GM19452 (cell line): ENCODE measurements at regions not wholly inside any gene's neighbourhood (a gene's known extent, or its start where the extent isn't known, plus 50 kb on each side); places are given as distances from the start of the nearest gene placed in this dataset.
"Not testable (repeated sequence)": the region's sequence is repeated elsewhere in the genome, so short reads cannot be mapped to it uniquely, and the experiment has no call there.

Experiments used
- ATAC-seq: cut with Tn5 transposase; IDR thresholded peaks from one replicate; pipeline ENCODE4 v1.9.1; 2021; ENCODE audit not compliant: unreplicated experiment

GRCh38 chr13:53266757-53267156, 238.1 kb downstream of the OLFM4 start:
- ATAC-seq = no peak

- ATAC-seq = no peak
Observed at GRCh38 chr13:53269634-53270033, 241.0 kb downstream of the OLFM4 start.

DNA sequence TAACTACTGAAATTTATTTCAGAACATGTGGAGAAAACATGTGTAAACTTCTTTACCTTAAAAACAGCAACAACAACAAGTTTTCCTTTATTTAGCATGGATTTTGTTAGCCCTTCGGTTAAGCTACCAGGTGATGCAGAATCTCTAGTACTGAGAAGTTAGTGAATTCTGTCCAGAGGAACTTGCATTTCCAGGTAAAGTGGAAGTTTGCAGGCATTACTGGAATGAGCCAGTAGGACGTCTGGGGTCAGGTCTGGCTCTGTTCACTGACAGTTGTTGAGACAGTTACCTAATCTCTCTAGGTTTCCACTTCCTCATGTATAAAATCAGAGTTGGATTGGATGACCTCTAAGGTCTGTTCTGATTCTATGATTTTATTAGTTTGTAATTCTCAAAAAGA, 244.3 kb downstream of the OLFM4 start:
- ATAC-seq = no peak

DNA sequence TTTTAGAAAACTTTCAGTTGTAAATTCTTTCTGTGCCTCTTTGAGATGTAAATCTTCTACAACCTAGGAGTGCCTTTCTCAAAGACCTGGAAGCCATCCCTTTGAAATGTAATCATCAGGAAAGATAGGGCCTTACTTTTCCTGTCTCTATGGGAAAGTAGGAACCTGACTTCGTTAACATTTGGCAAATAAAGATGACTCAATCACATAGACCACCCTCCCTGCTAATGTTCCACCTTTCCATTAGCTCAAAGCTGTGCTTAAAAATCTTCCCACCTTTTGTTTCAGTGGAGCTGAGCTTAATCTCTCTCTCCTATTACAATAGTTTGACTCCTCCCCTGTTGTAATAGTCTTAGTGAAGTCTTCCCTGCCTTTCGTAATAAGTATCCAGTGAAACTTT, 247.7 kb downstream of the OLFM4 start:
- no peak for ATAC-seq

DNA sequence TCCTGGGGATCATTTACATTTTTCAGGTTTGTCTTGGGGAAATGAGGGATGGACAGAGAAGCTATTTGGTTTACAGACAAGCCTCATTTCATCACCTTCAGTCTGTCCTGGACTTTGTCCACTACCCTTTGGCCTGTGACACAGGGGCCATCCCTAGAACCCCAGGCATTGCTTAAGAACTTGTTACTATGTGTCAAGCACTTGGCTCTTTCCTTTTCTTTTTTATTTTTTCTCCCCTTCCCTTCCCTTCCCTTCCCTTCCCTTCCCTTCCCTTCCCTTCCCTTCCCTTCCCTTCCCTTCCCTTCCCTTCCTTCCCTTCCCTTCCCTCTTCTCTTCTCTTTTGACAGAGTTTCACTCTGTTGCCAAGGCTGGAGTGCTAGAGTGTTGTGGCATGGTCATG, 253.1 kb downstream of the OLFM4 start:
- ATAC-seq = no peak

DNA sequence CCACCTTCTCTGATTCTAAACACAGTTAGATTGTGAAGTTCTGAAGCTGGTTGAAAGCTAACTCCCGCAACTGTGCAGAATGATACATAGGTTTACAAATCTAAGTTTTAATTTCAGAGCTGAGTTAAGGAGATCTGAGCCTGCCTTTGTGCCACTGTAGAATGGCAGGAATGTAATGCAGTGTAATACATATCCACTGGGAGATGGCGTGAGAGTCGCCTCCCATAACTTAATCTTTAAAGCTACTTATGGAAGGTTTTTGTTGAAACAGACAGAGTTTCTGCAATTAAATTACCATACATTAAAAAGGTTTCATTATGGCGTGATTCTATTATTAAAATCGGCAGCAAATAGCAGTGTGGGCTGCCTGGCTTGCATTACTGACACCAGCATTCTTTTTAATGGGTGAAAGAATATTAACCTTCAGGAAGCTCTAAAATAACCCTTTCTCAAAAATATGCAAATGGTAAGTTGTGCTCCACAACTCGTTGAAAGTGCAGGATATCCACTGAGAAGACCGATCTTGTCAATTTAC, 257.4 kb downstream of the OLFM4 start:
- no peak for ATAC-seq

- ATAC-seq = no peak
Observed at GRCh38 chr13:53298396-53298795, 269.8 kb downstream of the OLFM4 start.

- no peak for ATAC-seq
Observed at GRCh38 chr13:53301449-53301848, 272.8 kb downstream of the OLFM4 start.

- not testable (repeated sequence) for ATAC-seq
Observed at GRCh38 chr13:53305419-53305818, 276.8 kb downstream of the OLFM4 start.

DNA sequence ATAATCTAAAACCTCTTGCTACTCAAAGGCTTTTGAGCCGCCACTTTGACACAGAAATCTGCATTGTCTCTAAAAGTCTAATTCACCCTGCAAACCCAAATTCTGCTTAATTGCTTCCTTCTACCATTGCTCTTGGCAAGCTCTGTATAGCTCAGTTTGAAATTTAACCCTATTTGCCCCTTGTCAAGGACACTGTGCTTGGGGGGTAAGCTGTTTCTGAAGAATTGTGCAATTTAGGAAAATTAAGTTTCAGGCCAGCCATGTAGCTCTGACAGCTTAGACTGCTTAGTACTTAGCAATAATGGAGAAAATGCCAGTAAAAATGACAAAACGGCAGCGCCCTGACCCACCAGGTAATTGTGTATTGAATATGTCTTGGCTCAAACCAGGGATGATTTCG, 282.2 kb downstream of the OLFM4 start:
- no peak for ATAC-seq

- no peak for ATAC-seq
Observed at GRCh38 chr13:53311561-53311960, 282.9 kb downstream of the OLFM4 start.

- ATAC-seq = no peak
Observed at GRCh38 chr13:53321296-53321801, 292.7 kb downstream of the OLFM4 start.

DNA sequence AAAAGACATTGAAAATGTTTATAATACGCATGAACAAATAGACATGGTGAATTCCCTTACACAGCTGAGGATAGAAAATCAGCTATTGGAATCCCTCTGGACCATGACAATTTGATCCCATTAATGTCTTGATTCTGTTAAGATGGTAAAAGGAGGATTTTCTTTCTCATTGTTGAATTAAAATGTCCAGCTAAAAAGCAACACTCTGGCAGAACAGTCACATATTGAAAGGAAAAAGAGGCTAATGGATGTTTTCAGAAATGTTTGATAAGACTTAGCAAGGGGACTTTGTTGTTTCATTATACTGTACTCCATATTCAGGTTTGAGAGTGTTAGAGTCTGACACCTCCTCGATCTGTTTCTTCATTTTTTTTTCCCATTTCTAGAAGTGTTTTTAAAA, 296.0 kb downstream of the OLFM4 start:
- no peak for ATAC-seq

- no peak for ATAC-seq
Observed at GRCh38 chr13:53326716-53327115, 298.1 kb downstream of the OLFM4 start.

GRCh38 chr13:53327680-53328315, 299.2 kb downstream of the OLFM4 start:
- ATAC-seq = no peak

GRCh38 chr13:53336441-53337160, 308.0 kb downstream of the OLFM4 start:
- no peak for ATAC-seq

DNA sequence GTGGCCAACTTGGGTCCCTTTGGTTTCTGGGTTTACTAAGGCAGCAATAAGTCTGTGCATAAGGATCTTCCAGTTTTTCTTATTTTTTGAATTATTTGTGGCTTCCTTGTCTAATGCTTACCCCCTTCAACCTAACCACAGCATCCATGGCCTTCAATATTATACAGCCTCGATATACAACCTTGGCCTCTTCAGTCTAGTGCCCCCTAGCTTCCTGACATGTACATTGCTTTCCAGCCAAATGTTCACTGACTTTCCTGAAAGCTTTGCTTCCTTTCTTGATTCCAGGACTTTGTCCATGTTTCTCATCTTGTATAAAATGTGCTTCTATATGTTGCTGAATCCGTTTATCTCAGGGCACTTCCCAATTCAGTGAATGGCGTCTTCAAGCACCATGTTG, 310.1 kb downstream of the OLFM4 start:
- no peak for ATAC-seq

DNA sequence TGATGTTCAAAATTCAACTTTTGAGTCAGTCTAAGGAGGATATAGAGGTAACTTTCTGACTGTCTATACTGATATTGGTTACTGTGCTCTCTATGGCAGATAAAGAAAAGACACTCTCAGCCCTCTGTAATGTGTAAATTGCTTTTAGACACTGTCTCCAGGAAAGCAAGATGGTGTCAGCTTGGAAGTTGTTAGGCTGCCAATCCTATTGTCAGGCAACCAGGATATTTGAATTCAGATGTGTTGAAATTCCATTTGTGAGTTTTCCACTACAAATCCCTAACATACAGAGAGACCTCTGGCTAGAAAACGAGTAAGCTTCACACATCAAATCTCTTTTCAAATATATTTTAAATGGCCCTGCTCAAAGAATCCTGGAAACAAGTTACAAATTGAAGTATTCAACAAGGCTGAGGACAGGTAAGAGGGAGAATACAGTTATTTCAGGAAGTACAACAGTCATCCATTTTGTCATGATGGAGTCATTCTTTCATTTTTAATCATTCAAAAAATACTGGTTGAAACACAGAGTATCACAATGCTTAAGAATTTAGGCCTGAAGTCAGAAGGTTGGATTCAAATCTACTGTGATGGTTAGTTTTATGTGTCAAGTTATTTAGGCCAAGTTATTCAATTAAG, 312.0 kb downstream of the OLFM4 start:
- ATAC-seq = no peak

- no peak for ATAC-seq
Observed at GRCh38 chr13:53341144-53341510, 312.5 kb downstream of the OLFM4 start.

GRCh38 chr13:53342623-53343360, 314.2 kb downstream of the OLFM4 start:
- no peak for ATAC-seq

DNA sequence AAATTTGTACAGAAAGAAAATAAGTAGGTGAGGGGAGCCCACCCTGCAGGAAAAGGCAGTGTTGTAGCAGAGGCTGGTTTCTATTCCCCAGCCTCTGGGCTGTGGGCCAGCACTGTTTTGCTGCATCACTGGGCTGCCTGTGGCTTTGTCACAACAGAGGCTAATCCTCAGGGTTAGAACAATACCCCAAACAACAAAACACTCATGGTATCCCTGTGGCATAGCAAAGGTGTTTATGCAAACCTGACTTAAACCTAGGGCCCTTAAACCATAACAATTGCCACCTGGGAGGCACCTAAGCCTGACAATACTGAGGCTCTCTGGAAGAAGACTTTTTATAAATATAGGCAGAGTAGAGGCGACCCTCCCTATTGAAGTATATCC, 314.7 kb downstream of the OLFM4 start:
- no peak for ATAC-seq
